Esophagus squamous epithelium (tissue), 4 donors: ENCODE measurements at regions not wholly inside any gene's neighbourhood (a gene's known extent, or its start where the extent isn't known, plus 50 kb on each side); places are given as distances from the start of the nearest gene placed in this dataset.

Source experiments
- POLR2A ChIP-seq, 4 donors: fragments of 450-650 bp; IDR thresholded peaks; one replicate each; pipeline ENCODE4 v1.6.1; 2017; ENCODE audit warnings: antibody characterized with exemption in 4 of 4, mild to moderate bottlenecking in 4 of 4, moderate library complexity in 3 of 4
- TF ChIP-seq, protein P1 (sequence below), 6 experiments: fragments of 450-650 bp in 4 of 6; fragments of 200-600 bp in 2 of 6; sonication (generic) in 2 of 6; IDR thresholded peaks; one replicate each; pipeline ENCODE4 v1.5.1; 2016 to 2019; ENCODE audit warnings: antibody characterized with exemption in 6 of 6, mild to moderate bottlenecking in 4 of 6, moderate library complexity in 4 of 6

GRCh38 chr2:67797801-67798540 lies 264.8 kb downstream of the C1D start:
- TF ChIP-seq, protein P1, sequence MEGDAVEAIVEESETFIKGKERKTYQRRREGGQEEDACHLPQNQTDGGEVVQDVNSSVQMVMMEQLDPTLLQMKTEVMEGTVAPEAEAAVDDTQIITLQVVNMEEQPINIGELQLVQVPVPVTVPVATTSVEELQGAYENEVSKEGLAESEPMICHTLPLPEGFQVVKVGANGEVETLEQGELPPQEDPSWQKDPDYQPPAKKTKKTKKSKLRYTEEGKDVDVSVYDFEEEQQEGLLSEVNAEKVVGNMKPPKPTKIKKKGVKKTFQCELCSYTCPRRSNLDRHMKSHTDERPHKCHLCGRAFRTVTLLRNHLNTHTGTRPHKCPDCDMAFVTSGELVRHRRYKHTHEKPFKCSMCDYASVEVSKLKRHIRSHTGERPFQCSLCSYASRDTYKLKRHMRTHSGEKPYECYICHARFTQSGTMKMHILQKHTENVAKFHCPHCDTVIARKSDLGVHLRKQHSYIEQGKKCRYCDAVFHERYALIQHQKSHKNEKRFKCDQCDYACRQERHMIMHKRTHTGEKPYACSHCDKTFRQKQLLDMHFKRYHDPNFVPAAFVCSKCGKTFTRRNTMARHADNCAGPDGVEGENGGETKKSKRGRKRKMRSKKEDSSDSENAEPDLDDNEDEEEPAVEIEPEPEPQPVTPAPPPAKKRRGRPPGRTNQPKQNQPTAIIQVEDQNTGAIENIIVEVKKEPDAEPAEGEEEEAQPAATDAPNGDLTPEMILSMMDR (IDR thresholded peaks at IDR 0.05): no peak
- no peak for TF ChIP-seq POLR2A (IDR thresholded peaks at IDR 0.05)
